Coronary artery (tissue), 2 donors: ENCODE measurements at regions not wholly inside any gene's neighbourhood (a gene's known extent, or its start where the extent isn't known, plus 50 kb on each side); places are given as distances from the start of the nearest gene placed in this dataset.
A peak's percentile ranks its signal among the peaks of the same experiment; 100 is the strongest.

Source experiments
- DNase-seq: peaks from one replicate; pipeline ENCODE4 v3.0.0-alpha.2; 2017; ENCODE audit warnings: low spot score
- H3K27ac ChIP-seq, 2 donors: fragments of 200-600 bp; sonication (generic); one replicate each; pipeline ENCODE4 v1.5.1; 2016 to 2019
- H3K4me3 ChIP-seq: fragments of 200-600 bp; sonication (generic); 2 replicates; pipeline ENCODE4 v1.5.1; 2016; ENCODE audit warnings: mild to moderate bottlenecking, moderate library complexity
- CTCF ChIP-seq: fragments of 200-600 bp; sonication (generic); IDR thresholded peaks from one replicate; pipeline ENCODE4 v1.5.1; 2019; ENCODE audit warnings: antibody characterized with exemption

GRCh38 chr17:72365857-72366414 lies 245.1 kb downstream of the SOX9 start:
- no peak for TF ChIP-seq CTCF
- Histone ChIP-seq H3K27ac (no peak overlapping the region), H3K4me3 (no peak overlapping the region)
- DNase-seq: no peak

DNA sequence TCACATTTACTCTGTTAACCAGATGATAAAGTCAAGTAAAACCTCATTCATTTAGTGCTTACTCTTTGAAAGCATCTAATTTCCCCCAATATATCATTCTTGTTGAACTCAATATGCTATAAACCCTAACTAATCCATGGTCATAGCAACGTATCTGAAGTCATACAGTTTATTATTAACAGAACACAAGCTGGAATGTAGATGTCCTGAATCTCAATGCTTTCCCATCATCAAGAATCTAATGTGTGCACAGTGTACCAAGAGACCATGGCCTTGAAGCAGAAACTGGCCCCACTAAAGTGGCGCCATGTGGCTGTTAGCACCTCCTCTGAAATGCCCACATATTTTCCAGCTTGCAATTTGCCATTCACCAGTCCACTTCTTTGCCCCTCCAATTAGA lies 245.8 kb downstream of the SOX9 start:
- Histone ChIP-seq H3K4me3 (no peak overlapping the region), H3K27ac (no peak overlapping the region)
- no peak for TF ChIP-seq CTCF
- DNase-seq: no peak

DNA sequence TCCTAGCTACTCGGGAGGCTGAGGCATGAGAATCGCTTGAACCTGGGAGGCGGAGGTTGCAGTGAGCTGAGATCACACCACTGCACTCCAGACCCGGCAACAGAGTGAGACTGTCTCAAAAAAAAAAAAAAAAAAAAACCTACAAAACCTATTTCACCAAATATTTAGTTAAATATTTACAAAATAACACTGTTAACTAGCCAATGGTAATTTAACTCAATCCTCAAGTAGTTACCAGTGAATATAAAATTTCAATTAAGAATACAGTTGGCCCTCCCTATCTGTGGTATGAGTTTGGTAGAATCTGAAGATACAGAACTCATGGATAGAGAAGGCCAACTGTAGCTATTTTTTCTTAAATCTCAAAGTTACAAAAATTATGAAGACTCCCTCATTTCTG lies 247.4 kb downstream of the SOX9 start:
- TF ChIP-seq CTCF: no peak
- H3K4me3 ChIP-seq: no peak overlapping the region
- H3K27ac ChIP-seq: no peak overlapping the region
- no peak for DNase-seq

DNA sequence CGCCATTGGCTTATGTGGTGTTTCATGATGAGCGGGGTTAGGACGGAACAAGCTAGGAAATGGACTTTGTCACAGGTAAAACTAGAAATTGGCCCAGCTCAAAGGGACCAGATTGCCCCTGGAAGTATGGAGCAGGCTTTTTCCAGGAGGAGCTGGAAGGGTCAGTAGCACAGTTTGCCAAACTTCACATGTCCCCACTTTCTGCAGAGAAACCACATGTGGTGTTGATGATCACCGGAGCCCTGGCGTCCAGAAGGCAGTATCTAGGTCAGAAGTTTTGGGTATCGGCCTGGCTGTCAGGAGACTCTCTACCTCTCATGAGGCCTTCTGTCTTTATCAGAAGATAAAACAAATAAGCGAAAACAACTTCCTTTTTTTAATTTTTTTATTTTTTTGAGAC lies 248.5 kb downstream of the SOX9 start:
- TF ChIP-seq CTCF: no peak
- Histone ChIP-seq H3K27ac (no peak overlapping the region), H3K4me3 (no peak overlapping the region)
- DNase-seq: no peak

GRCh38 chr17:72370819-72371218 lies 250.0 kb downstream of the SOX9 start:
- Histone ChIP-seq H3K4me3 (no peak overlapping the region), H3K27ac (no peak overlapping the region)
- no peak for DNase-seq
- TF ChIP-seq CTCF: no peak

- no peak for DNase-seq
- no peak overlapping the region for H3K4me3 ChIP-seq
- TF ChIP-seq CTCF: no peak
- H3K27ac ChIP-seq: no peak overlapping the region
Measured at GRCh38 chr17:72372185-72372584, 251.4 kb downstream of the SOX9 start.

- H3K27ac ChIP-seq: peak overlapping the region in 1 of 2 donors; percentile 7
- DNase-seq: no peak
- H3K4me3 ChIP-seq: no peak overlapping the region
- no peak for TF ChIP-seq CTCF
Measured at GRCh38 chr17:72373910-72374741, 253.3 kb downstream of the SOX9 start.
